ENCODE measurements at regions not wholly inside any gene's neighbourhood (a gene's known extent, or its start where the extent isn't known, plus 50 kb on each side); places are given as distances from the start of the nearest gene placed in this dataset.
"Not testable (repeated sequence)": the region's sequence is repeated elsewhere in the genome, so short reads cannot be mapped to it uniquely, and the experiment has no call there.

DNA sequence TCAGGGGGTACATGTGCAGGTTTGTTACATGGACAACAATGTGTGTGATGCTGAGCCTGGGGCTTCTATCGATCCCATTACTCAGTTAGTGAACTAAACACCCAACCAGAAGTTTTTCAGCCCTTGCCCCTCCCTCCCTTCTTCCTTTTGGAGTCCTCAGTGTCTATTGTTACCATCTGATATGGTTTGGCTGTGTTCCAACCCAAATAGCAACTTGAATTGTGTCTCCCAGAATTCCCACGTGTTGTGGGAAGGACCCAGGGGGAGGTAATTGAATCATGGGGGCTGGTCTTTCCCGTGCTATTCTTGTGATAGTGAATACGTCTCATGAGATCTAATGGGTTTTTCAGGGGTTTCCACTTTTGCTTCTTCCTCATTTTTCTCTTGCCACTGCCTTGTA, 186.3 kb downstream of the AEBP2 start:
- DNase-seq (ENCODE audit: low spot score) = not testable (repeated sequence)

DNA sequence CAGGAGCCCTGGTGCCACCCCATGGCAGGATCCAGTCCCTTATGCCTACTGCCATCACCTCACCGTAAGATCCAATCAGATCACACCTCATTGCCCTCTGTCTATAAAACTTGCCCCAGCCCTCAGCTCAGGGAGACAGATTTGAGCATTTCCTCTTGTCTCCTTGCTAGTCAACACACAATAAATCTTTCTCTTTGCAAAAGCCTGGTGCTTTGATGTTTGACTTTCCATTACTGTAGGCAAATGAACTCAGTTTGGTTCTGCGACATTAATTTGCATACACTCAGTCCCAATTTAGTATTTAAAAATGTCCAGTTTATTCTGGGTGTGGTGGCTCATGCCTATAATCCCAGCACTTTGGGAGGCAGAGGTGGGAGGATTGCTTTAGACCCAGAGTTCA, 188.4 kb downstream of the AEBP2 start:
- no peak for DNase-seq (ENCODE audit: low spot score)

DNA sequence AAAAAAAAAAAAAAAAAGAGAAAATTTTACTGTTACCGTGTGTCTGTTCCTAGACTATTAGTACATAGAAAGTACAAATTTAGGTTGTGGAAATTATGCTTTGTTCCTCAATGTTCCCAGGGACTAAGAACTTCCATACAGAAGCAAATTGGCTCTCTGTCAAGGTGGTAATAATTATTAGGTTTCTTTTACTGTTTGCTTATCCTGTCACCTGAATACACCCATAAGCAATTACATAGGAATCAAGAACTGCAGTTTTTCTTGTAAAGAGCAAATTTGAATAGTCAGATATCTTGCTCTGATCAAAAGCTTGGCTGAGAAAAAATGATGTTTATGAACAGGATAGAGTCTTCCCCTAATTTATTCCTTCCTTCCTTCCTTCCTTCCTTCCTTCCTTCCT, 191.2 kb downstream of the AEBP2 start:
- DNase-seq (ENCODE audit: low spot score) = no peak

DNA sequence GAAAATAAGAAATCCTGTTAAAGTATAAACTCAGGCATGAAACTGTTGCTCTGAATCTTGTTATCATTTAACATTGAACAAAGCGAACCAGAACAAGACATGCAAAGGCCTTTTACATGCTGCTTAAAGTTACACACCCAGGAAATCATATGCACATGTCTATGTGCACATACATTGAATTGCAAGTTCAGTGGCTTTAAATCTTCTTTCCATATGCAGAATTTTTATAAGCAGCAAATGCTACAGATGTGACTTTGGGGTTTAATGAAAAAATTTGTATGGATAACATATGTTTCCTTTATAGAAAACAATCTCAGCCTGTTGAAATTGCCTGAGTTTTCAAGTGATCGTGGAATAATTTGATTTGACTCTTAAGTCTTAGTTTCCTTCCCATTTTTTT, 193.9 kb downstream of the AEBP2 start:
- no peak for DNase-seq (ENCODE audit: low spot score)

DNA sequence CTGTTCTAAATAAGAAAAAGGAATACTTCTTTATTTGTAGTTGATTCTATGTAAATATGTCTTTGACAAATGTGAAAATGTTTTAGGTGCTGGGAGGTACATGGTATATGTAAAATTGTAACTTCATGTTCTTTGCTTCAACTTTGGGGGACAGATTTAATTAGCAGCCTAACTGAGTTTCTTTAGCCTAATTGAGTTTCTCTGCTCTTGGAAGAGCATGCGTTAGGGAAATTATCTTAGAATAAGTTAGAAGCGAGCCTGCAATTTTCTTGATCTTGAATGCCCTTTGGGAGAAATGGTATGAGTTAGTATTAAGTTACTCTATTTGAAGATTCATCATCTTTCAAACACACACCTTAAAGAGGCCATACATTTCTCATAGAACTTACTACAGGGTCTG, 194.3 kb downstream of the AEBP2 start:
- no peak for DNase-seq (ENCODE audit: low spot score)

DNA sequence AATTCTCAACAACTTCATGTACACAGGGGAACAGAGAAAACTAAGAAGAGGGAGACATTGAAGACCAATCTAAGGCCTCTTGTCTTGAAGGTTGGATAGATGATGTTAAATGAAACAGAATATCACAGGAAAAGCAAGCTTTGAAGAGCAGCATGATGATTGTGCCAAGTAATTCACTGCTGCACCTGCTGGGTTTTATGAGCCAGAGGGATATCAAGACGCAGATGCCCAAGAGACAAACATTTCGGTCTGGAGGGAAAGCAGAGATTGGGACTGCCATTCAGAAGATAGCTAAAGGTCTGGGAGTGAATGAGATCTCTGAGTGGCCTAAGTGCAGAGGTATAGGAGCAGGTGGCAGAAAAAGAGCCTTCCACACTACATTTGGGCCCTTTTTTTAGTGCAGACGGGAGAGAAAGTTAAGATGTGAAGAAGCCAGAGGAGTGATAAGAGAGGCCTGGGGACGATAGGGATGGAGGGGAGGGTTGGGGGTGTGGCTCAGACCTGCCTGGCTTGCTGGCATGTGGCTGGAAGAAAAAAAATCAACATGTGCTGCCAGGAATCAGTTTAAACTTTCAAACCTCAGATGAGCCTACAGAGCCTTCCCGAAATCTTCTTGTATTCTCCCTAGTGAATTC, 200.6 kb downstream of the AEBP2 start:
- DNase-seq (ENCODE audit: low spot score) = no peak

DNA sequence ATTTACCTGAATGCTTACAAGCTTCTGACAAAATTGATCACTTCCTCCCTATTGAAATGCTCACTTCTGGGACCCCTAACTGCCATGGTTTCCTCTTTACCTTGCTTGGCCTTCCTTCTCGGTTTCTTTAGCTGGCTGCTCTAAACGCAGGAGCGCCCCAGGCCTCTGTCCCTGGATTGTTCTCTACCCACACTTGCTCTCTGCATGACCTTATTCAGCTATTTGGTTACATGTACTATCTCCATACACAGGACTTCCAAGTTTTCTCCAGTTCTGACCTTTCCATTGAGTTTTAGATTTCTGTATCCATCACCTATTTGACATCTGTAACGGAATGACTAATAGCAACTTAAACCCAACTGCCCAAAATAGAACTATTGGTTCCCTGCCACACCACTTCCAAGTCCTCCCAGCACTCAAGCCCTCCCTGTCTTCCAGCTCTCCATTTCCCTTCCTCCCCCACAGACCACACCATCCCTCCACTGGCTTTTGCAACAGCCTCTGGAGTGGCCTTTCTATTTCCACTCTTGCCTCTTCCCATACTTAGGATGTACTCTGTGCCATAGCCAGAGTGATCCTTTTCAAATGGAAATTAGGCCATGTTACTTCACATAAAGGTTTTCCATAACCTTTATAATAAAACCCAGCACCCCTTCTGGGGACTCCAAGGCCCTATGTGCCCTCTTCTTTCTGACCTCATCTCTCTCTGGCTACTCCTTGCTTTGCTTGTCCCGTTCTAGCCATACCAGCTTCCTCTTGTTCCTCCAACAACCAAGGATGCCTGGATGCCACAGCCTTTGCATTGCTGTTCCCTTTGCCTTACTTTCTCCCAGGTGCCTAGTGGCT, 202.2 kb downstream of the AEBP2 start:
- DNase-seq (ENCODE audit: low spot score) = no peak

DNA sequence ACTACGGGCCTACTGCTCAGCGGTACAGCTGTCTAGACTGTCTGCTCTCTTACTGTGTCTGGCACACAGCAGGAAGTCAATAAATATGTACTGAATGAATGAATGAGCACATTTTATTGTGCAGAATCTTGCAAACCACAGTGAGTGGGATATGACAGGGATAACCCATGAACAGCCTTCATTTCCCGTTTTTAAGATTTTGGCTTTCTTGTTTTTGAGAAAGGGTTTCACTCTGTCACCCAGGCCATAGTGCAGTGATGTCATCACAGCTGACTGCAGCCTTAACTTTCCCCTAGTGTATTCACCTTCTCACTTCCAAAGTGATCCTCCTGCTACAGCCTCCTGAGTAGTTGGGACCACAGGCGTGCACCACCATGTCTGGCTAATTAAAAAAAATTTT, 203.1 kb downstream of the AEBP2 start:
- no peak for DNase-seq (ENCODE audit: low spot score)

DNA sequence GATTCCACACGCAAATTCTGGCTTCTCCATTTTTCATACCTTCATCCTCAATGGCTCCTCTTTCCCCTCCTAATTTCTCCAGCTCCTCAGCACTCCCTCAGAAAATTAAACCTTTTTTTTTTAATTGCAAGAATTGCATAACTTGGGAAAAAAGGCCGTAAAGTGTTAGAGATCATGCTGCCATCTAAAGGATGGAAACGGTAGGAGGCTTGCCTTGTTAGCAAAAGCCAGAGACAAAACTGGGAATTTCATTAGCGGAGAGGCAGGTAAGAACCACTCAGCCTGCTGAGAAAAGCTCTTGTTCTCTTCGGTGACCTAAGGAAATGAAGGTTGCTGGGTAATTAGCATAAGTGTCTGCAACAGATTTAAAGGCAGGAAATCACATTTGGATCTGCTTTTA, 204.3 kb downstream of the AEBP2 start:
- peak; percentile 45 for DNase-seq (ENCODE audit: low spot score)

DNA sequence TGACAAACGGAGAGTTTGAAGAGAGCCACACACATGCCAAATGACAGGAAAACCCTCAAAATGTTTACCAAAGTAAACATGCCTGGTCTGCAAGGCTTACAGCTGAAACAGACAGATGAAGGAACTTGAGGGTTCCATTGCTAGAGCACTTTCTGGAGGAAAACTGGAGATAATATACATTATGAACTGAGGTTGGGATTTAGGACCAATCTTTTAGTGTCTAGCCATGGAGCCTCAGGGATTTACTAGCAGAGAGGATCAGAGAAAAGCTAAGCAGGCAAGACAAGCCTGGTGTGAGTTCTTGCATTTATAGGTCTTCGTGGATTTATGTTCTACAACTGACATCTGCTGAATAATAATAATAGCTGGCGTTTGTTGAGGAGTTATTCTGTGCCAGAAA, 205.3 kb downstream of the AEBP2 start:
- DNase-seq (ENCODE audit: low spot score) = no peak

DNA sequence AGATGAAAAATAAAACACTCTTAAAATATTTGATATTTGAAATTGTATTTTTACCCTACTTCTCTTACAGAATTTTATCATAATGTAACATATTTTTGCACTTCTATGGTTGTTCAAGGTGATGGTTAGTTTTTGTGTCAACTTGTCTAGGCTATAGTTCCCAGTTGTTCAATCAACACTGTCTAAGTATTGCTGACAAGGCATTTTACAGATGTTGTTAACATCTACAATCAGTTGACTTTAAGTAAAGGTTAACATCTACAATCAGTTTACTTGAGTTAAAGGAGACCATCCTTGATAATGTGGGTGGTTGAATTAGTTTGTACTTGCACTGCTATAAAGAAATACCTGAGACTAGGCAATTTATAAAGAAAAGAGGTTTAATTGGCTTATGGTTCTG, 206.5 kb downstream of the AEBP2 start:
- no peak for DNase-seq (ENCODE audit: low spot score)

DNA sequence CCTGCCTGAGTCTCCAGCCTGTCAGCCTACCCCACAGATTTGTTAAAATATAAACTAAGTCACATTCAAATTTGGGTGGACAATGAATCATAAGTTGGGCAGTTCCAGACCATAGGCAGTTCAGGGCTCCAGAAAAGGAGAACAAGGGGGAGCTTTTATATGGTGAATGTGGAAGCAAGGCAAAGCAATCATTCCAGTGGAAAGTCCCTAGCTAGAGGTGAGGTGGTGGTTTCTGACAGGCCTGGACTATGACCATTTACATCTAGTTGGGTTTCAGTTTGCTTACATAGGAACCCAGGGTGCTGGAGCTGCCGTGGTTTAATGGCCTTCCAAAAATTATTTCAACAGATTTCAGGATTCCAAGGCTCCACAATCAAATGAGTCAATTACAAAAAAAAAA, 207.3 kb downstream of the AEBP2 start:
- no peak for DNase-seq (ENCODE audit: low spot score)

DNA sequence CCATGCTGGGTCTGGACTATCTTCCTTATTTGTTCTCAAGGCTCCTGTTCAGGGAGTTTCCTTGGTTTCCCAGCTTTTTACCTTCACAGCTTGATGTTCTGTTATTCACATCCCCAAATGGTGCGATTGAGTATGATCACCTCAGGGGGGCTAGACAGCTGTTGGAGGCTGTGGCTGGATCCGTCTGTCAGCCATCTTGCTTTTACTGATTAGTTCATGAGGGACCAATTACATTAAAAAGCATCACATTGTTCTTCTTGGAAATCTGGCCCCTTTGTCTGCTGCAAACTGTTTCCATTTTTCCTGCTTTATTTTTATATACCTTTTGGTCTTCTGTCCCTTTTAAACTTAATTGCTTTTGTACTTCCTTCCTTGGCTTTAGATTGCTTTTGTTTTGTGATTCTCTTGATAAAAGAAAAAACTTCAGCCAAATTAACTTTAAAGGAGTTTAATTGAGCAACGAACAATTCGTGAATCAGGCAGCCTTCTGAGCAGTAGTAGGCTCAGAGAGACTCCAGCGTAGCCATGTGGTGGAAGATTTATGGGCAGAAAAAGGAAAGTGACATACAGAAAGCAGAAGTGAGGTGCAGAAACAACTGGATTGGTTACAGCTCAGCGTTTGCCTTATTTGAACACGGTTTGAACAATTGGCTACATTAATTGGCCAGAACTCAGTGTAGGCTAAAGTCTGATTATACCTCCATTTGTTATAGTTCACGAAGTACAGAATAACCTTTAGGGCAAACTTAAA, 208.7 kb downstream of the AEBP2 start:
- DNase-seq (ENCODE audit: low spot score) = no peak

DNA sequence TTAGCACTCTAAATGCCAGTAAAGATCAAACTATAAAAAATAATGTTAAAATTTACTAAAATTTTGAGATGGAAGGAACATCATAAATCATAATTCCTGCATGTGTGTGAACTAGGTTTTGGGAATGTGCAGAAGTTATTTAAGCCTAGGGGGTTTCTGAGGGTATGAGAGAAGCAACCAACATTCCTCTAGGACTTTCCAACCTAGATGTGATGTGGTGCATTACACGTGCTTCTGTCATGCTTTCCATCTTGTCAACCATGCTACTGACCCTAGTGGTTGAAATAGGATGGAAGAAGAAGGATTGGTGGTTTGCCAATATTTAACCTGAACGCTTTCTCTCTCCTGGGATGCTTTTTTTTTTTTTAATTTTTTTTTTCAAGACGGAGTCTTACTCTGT, 209.3 kb downstream of the AEBP2 start:
- DNase-seq (ENCODE audit: low spot score) = no peak

DNA sequence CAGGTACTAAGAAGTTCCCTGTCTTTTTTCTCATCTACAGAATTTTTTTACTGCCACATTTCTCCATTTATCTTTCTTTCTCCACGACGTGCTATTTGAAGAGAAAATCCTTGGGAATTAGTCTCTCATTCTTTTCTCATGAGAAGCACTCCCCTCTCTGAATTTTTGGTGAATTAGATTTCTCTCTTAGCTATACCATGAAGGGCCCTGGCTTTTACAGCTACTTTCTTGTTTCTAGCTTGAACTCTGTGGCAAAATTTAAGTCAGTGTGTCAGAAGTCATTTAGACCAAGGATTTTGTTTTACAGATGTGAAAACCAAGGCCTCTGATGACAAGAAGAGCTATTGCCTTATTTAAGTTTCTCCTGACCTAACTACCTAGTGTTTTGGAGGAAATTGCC, 213.1 kb downstream of the AEBP2 start:
- DNase-seq (ENCODE audit: low spot score) = no peak

DNA sequence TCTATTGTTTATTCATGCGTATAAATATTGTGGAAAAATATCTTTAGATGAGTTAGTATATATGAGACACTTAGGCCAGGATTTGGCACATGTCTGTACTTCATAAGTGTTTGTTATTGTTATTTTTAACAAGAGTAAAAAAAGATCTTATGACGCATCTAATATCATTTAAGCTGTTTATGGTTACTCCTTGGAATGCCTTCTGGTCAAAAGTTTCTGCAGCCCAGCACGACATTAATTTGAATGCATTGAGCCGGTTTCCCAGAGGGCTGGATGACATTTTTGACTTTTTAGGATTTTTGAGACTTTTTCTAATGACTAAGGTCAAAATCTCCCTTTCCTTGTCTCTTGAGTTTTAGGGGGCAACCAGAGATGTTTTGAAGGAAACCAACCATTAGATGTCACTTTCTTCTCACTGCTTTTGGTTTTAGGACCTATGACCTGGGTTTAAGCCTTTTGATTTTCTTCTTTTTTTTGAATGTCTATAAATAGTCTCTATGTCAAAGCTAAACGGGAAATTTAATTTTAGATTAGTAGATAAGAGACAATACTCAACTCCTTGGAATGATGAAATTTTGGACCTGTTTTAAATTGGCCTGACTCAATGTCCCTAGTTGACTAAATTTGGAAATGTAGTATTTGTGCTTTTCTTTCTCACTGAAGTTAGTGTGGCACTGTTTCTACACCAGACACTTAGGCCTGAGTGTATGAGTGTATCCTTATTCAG, 215.5 kb downstream of the AEBP2 start:
- DNase-seq (ENCODE audit: low spot score) = no peak

DNA sequence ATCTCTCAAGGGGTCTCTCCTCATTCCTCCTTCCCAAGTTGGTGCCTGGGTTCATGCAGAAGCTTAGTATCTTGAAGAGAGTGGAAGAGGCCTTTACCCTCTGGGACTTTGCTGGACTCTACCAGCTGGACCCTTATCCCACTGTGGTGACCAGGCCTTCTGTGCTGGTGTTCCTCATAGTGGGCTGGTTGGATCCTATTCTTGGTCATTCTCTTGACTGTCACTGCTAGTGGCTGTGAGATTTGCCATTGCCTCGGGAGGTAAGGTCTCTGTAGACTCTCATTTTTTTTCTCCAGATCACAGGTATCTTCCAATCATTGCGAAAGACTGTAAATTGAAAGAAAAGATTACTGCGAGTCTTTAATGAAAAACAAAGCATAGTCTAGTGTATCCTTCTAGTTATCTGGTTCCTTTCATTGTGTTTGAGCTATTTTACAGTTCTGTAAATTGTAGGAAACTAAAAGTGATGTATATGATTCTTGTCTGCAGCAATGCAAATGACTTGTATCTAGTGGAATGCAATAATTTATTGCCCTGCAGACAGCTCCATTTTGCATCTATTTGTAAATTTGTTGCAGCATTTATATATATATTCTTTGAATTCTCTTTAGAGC, 217.9 kb downstream of the AEBP2 start:
- no peak for DNase-seq (ENCODE audit: low spot score)

DNA sequence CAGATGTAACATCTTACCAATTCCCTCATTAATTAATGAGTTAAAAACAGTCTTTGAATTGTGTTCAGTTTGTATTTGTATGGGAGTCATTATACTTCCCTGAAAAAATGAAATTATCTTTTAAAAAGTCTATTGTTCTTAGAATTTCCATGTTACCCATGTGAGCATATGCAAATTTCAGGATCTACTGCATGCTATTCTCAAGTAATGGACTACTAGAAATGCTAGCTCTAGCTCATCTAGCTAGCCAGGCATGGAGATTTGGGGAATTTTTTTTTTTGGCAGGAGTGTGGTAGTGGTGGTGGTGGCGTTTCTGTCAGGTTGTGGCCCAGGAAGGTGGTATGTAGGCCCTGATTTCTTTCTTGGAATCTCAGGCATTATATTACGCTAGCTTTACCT, 218.4 kb downstream of the AEBP2 start:
- DNase-seq (ENCODE audit: low spot score) = no peak

DNA sequence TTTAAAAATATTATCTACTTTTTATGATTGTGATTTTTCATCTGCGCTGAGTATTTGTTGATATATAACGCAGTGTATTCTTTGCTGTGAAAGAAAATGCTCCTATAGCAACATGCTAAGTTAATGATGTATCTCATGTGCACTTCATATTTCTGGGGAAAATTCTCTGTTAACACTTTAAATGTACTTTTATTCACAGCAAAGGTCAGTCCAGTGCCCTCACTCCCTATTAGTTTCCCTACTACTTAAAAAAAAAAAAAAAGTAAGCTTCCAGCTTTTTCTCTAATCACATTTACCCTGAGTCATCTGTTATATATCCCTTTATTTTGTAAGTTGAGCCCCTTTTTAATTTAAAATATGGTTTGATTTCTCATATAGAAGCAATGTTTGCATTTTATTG, 219.8 kb downstream of the AEBP2 start:
- DNase-seq (ENCODE audit: low spot score) = no peak

DNA sequence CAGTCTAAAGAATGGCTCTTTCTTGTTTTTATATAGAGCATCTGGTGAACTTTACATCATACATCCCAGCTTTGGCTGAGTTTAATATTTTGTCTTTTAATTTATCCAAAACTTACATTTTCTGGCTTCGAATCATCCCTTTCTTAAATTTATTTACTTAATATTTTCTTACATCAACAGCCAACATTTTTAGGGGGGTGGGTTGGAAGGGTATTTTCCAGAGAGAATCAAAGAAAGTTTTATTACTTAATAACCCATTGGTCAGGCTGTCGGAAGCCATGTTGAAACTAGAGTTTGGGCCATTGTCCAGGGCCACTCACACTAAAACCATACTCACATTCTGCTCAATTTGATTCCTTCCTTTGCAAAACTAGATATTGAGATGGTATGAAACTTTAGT, 220.2 kb downstream of the AEBP2 start:
- no peak for DNase-seq (ENCODE audit: low spot score)

DNA sequence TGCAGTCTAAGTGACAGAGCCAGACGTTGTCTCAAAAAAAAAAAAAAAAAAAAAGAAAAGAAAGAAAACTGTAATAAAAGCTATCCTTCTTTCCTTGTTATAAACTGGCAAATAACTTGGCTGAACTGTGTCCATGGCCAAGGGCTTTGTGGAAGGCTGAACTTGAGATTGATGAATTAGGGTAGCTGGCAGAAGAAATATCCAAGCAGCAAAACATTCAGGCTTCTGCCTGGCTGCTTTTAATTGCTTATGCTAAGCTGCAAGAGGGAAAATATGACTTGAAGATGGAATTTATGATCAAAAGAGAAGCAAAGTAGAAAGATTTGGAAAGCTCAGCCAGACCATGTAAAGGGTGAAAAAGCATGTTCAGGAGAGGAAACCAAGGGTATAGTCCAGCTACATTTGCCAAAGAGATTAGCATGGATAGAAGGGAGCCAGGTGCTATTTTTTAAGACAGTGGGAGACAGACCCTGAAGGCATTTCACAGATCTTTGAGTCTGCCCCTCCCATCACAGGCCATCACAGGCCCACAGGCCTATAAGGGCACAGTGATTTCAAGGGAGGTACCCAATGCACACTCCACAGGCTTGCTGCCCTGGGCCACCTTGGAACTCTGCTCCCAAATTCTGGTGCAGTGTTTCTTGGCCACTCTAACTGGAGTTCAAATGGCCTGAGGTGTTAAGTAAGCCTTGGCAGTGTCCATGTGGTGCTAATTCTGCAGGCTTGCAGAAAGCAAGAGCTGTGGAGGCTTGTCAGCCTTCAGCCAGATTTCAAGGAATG, 226.0 kb downstream of the AEBP2 start:
- no peak for DNase-seq (ENCODE audit: low spot score)

Measured in HT-29 (cell line).